Kidney glomerular epithelial cell (primary cell): ENCODE measurements at regions not wholly inside any gene's neighbourhood (a gene's known extent, or its start where the extent isn't known, plus 50 kb on each side); places are given as distances from the start of the nearest gene placed in this dataset.

ENCODE experiments used
- DNase-seq: peaks from one replicate; lab custom pipeline; 2025; lab: John Stamatoyannopoulos, UW

- DNase-seq: no peak
These were observed 409.1 kb downstream of the TAF11L14 start for GRCh38 chr5:18043344-18043743.

GRCh38 chr5:18048449-18048848 is 414.2 kb downstream of the TAF11L14 start:
- DNase-seq: no peak

DNA sequence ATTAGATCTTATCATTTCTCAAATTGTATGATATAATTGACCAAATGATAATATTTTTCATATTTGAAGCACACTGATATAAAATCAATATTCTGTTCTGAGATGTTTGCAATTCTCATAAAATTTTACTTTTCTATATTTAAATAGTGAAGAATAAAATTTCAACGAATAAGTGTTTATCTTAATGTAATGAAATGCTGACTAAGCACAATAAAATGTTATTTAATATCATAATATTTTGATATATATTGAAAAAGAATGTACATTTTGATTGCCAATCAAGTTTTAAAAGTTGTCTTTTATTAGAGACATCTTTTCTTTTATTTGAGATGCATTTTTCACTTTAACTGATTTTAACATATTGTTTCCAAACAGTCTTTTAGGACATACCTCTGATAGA is 416.1 kb downstream of the TAF11L14 start:
- no peak for DNase-seq

DNA sequence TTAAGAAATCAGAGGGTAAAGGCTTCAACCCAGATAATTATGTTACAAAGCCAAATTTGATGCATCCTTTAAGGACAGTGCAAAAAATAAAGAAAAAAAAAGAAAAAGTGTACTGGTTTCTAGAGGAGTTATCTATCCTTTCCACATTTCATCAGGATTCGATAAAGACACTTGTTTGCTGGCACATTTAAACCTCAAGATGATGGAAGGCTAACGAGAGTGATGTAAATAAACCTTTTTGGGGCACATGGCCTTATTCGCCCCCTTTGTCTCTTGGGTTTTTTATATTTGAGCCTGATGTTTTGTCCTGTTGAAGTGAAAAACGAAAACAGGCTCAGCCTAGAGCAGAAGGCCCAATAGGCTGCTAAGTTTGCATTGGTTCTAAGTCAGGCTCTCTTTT is 416.5 kb downstream of the TAF11L14 start:
- no peak for DNase-seq

GRCh38 chr5:18051953-18052352 is 417.7 kb downstream of the TAF11L14 start:
- DNase-seq: no peak

- no peak for DNase-seq
These were observed 418.3 kb downstream of the TAF11L14 start for GRCh38 chr5:18052569-18052968.

DNA sequence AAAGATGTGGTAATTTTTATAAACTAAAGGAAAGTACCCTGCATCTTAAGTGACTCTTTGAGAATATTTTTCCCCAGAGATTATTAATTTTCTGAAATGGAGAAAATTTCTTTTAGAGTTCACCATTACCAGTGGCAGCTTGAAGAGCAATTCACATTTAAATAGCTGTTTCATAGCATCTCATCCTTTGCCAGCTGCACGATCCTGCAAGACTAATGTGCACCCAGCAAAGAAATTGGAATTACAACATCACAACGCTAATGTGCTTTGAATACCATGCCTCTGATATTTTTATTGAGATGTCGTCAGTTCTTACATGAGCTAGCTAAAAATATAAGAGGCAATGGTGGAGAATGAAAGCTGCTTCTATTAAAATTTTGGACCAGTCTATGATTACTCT is 423.5 kb downstream of the TAF11L14 start:
- DNase-seq: no peak

DNA sequence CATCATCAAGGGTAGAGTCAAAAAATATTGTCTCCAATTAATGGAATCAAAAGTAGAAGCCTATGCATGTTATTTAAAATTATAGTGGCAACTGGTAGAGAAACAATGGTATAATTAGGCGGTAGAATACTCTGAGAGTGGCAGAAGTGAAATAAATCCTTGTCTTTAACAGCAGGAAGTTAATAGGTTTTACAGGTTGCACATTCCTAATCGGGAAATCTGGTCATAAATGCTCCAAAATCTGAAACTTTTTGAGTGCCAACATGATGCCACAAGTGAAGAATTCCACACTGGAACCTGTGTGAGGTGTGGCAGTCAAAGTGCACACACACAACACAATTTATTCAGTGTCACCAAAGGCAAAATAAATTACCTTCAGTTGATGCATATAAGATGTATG is 433.4 kb downstream of the TAF11L14 start:
- no peak for DNase-seq

DNA sequence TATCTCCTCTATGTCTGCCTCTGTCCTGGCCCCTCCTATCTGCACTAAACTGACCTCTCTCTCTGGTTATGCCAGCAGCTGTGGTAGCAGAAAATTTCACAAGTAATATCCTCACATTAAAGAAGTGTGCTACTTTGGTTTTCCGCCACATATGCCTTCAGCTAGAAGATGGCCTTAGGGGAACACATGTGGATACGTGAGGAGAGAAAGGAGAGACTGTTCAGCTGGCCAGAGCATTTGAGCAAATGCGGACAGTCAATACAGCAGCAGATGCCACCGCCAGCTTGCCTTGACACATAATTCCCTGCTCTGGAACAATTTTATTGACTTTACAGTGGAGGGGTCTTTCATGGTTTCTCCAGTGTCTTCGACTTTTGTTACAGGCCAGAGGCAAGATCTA is 434.6 kb downstream of the TAF11L14 start:
- DNase-seq: no peak

DNA sequence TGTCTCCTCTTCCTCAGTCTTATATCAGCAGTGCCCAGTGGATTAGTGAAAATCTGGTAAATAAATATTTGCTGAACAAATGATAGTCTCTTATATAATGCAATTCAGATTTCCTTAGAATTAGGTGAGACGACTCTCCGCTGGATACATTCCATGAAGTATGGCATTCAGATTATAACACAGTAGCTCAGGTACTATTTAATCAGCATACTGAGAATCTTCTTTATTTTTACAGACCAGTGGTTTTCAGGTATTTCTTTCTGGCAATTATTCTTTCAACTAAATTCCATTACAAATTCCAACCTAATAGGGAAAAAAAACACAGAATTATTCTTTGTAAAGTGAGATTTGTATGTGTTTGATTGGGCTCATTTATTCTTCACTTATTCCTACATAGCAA is 435.5 kb downstream of the TAF11L14 start:
- DNase-seq: no peak

- DNase-seq: no peak
These were observed 438.3 kb downstream of the TAF11L14 start for GRCh38 chr5:18072600-18072999.

DNA sequence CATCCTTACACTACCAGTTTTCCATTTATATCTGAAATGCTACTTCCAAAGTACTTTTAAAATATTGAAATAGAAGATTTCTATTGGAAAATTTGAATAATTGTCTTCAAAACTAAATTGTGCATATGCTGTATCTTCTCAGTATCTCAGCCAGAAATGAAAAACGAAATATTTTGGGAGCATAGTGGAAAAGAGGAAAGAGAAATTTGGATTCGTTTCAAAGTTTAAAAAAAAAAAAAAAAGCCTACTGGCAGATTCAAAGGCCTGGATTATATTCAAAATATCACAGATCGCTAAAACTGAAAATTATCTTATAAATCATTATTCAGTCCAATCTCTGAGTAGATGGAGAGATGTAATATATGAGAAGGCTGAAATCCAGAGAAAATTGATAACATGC is 440.7 kb downstream of the TAF11L14 start:
- DNase-seq: no peak

GRCh38 chr5:18078157-18078556 is 443.9 kb downstream of the TAF11L14 start:
- DNase-seq: no peak

DNA sequence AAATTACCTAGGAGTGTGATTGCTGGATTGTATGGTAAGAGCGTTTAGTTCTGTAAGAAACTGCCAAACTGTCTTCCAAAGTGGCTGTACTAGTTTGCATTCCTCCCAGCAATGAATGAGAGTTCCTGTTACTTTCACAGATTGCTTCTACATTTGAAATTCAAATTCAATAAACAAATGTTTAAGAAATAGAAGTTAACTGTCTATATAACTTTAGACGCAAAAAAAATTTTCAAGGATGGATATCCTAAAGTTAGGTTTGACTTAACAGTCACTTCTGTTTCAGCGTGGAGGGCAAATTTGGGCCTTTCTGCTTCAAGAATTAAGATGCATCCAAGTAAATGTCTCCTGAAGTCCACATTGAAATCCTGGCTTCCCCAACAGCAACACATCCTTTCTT is 445.6 kb downstream of the TAF11L14 start:
- DNase-seq: no peak

- DNase-seq: no peak
These were observed 453.8 kb downstream of the TAF11L14 start for GRCh38 chr5:18088020-18088579.

DNA sequence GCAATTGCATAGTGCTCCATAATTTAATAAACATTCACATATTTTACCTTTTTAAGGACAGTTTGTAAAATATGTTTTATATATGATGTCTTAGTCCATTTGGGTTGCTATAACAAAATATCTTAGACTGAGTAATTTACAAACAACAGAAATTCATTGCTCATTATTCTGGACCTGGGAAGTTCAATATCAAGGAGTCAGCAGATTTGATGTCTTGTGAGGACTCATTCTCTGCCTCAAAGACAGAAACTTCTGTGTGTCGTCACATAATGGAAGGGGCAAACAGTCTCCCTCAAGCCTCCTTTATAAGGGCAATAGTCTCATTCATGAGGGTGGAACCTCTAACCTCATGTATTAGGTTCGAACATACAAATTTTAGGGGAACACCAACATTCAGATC is 455.9 kb downstream of the TAF11L14 start:
- DNase-seq: no peak

GRCh38 chr5:18091142-18091541 is 456.9 kb downstream of the TAF11L14 start:
- DNase-seq: no peak

GRCh38 chr5:18091758-18092157 is 457.5 kb downstream of the TAF11L14 start:
- DNase-seq: no peak

- no peak for DNase-seq
These were observed 460.8 kb downstream of the TAF11L14 start for GRCh38 chr5:18095061-18095460.

- no peak for DNase-seq
These were observed 463.6 kb downstream of the TAF11L14 start for GRCh38 chr5:18097817-18098216.

GRCh38 chr5:18098691-18099090 is 464.4 kb downstream of the TAF11L14 start:
- no peak for DNase-seq

DNA sequence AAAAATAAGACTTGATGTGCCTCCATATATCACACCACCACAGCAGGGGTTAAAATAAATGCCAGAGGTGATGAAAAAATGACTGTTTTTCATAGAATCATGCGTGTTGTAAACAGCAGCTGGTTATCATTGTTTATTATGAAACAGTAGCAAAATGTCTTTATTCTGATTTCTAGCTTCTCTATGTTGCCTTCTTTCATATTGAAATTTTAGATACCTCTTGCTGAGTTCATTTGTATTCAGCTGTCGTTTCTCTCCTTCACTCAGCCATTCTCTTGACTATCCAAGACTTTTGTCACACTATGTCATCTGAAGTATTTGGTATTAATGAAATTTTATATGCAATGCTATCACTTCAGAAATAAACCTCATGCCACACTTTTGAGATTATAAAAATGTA is 465.0 kb downstream of the TAF11L14 start:
- no peak for DNase-seq

- DNase-seq: no peak
These were observed 467.3 kb downstream of the TAF11L14 start for GRCh38 chr5:18101532-18101931.

GRCh38 chr5:18102733-18103132 is 468.5 kb downstream of the TAF11L14 start:
- no peak for DNase-seq

DNA sequence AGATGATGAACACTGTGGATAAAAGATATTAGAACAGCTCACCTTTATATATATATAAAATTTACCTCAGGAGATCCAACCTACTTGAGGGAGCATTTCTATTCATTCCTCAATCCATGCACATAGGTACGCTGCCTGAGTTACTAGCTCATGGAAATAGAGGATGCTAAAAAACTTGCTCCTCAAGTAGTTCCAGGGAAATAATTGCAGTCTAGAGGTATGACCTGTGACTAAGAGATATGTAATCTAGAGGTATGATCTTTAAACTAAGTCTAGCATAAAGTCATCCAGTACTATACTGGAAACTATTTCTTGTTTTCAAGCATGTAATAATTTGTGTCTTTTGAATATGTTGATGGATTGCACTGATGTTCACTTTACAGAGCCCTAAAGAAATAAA is 471.2 kb downstream of the TAF11L14 start:
- no peak for DNase-seq
